Activated CD4-positive, CD25-positive, alpha-beta regulatory T cell treated with anti-CD3 and anti-CD28 coated beads, Interleukin-2, amount 50 U/mL, for 16 hours (primary cell): ENCODE measurements at regions not wholly inside any gene's neighbourhood (a gene's known extent, or its start where the extent isn't known, plus 50 kb on each side); places are given as distances from the start of the nearest gene placed in this dataset.
A peak's percentile ranks its signal among the peaks of the same experiment; 100 is the strongest.

Source experiments
- DNase-seq: peaks from one replicate; pipeline ENCODE4 v3.0.0-alpha.2; 2020; ENCODE audit warnings: low read depth, low spot score

DNA sequence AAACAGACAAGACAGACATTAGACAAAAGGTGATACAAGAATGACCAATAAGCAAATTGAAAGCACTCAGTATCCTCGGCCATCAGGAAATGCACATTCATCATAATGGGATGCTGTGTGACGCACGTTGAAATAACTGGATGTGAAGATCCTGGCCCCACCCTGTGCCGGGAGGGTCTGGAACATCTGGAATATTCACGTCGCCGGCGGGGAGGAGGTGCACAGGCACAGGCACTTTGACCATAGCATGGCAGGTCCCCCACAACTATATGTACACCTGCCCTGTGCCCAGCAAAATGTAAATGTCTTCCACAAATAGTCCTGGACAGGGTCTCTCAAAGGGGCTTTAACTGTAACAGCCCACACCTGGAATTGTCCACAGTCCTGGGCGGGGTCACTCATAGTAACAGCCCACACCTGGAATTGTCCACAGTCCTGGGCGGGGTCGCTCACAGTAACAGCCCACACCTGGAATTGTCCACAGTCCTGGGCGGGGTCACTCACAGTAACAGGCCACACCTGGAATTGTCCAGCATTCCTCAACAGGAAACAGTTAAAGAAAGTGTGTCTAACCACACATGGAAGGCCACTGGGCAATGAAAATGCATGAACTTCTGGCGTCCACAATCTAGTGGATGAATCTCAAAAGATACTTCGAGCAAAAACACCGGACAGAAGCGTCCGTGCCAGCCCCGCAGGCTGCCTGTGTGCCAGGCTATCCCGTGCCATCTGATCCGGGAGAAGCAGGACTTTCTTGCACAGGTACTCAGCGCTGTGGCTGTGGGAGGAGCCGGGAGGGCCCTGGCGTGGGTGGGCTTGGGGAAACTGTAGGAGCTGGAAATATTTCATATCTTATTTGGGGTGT, 113.4 kb downstream of the RTP5 start:
- no peak for DNase-seq

DNA sequence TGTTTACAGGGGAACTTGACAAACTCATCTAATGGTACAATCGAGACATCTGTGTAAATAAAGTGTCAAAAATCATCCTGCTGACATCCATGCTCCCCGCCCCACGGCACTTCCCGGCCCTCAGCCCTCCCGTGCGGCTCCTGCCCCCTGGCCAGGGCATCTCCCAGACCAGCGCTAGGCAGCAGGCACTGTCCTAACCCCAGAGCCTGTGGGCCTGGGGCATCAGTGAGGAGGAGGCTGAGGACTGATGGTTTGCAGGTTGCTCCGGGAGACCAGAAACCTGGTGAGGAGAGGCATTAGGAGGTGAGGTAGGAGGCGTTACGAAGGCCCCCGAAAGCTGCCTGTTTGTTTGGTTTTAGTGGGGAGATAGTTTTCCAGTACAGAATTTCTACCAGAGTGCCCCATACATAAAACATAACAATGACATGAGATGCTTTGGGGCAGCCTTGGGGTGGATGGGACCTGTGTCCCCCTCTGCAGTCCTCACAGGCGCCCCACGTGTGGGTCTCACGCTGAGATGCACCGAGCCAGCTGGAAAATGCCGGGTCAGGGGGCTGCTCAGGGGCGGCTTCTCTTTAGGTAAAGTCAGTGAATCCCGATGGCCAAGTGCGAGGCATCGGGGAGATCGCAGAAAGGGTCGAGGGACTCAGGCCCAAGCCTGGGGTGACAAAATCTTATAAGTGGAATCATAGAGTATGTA, 114.2 kb downstream of the RTP5 start:
- DNase-seq: no peak

DNA sequence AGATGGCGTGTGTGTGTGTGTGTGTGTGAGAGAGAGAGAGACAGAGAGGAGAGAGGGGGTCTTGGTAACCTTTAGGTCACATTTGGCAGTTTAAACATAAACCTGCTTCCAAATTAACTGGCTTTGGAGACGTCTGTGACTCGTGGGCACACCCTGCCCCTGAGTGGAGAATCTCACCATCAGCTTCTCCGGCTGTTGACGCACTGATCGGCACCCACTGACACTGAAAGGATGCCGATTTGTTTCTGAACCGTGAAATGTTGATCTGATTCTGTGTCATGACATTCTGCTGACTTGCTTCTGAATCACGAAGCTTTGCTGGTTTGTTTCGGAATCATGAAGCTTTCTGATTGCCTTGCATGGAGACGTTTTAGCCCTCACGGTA, 114.7 kb downstream of the RTP5 start:
- DNase-seq: no peak

- no peak for DNase-seq
These were observed 115.1 kb downstream of the RTP5 start for GRCh38 chr2:241984658-241985057.

- DNase-seq: peak; percentile 36
These were observed 115.8 kb downstream of the RTP5 start for GRCh38 chr2:241985161-241985985.

- no peak for DNase-seq
These were observed 116.4 kb downstream of the RTP5 start for GRCh38 chr2:241985986-241986329.

- DNase-seq: no peak
These were observed 117.5 kb downstream of the RTP5 start for GRCh38 chr2:241986836-241987641.

GRCh38 chr2:241987726-241988125, 118.2 kb downstream of the RTP5 start:
- no peak for DNase-seq

DNA sequence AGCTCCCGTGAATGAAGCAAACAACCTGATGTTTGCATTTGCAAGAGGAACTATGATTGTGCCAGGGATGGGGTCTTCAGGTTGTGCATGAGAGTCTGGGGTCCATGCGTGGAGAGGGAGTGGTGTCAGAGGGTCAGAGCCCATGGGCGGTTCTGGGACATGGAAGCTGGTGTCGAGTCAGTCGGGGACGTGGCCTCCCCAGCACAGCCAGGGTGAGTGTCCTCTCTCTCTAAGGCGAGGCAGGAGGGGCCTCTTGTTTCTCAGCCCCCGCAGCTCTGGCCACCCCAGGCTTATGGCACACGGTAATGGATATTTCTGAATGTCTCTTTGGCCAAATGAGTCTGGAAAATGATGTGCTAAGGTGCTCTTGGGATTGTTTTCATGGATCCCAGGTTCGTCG, 118.6 kb downstream of the RTP5 start:
- DNase-seq: no peak

DNA sequence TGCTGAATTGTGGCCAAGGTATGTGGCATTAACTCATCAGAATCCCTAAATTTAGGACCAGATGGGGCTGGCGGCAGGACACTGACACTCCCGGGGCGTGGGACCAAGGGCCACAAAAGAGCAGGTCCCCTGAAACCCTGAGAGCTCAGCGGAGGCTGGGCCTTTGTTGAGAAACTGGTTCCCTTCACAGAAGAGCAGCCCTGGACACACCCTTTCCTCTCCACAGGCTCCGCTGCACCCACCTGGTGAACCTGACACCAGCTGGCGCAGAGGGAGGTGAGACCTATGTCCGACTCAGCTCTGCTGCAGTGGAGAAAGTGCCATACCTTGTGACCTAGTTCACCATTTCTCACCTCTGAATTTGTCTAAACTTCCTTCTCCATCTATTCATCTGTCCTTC, 119.5 kb downstream of the RTP5 start:
- DNase-seq: no peak

DNA sequence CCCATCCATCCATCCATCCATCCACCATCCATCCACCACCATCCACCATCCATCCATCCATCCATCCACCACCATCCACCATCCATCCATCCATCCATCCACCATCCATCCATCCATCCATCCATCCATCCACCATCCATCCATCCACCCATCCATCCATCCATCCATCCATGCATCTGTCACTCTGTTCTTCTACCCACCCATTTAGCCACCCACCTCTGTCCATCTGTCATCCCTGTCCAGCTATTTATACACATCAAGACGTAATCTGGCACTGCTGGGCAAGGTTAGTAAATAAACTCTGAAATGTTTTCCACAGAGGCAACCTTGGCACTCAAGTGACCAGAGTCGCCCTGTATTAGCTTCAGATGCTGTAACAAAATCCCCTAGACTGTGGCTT, 120.9 kb downstream of the RTP5 start:
- no peak for DNase-seq

DNA sequence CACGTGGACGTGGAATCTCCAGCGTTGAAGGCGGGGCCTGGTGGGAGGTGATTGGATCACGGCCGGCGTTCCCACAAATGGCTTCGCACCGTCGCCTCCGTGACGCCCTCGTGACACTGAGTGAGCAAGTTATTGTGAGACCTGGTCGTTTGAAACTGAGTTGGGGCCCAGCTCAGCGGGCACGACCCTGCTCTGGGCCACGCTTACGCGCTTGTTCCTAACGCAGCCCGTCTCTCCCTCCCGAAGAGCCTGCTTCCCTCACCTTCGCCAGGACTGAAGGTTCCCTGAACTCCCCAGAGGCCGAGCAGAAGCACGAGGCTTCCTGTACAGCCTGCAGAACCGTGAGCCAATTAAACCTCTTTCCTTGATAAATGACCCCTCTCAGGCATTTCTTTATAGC, 121.8 kb downstream of the RTP5 start:
- no peak for DNase-seq

DNA sequence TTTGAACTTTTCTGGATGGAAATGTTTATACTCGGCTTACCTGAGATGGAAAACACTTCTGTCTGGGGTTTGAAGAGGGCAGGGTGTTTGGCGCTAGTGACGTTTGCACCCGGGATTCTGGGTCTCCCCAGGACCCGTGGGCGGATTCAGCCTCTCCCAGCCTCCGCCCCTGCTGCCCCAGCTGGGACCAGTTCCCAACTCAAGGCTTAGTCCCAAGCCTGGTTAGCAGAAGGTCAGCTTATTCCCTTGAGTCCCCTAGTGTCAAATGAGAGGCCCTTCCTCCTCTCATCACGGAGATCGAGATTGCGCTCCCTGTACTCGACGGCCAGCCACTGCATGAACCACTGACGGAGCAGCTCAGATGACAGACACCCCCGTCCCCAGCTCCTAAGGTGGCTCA, 123.2 kb downstream of the RTP5 start:
- no peak for DNase-seq

- DNase-seq: no peak
These were observed 124.0 kb downstream of the RTP5 start for GRCh38 chr2:241993386-241994005.

GRCh38 chr2:241994086-241994485, 124.6 kb downstream of the RTP5 start:
- no peak for DNase-seq

DNA sequence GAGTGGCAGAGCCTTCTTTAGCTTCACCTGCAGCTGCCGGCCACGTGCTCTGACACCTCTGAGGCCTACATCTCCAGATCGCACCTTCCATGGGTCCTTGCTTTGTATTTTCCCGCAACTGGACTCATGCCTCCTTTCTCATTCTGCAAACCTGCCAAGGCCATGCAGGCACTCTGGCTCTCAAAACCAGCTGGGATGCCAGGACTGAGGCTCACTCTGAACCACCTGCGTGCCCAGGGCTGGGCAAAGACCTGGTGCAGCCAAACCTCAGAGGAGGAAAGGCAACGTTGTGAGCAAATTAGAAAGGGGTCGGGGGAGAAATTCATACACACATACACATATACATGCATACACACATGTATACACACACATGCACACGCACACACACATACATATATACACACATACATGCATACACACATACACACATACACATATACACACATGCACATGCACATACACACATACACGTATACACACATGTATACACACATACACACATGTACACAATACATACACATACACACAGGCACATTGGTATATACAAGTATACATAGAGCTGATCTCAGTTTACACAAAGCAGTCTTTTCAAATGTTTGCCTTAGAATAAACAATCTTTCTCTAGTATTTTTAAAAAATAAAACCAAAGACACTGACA, 125.2 kb downstream of the RTP5 start:
- DNase-seq: no peak

GRCh38 chr2:241996100-241996499, 126.6 kb downstream of the RTP5 start:
- no peak for DNase-seq

GRCh38 chr2:241997017-241997416, 127.5 kb downstream of the RTP5 start:
- no peak for DNase-seq

DNA sequence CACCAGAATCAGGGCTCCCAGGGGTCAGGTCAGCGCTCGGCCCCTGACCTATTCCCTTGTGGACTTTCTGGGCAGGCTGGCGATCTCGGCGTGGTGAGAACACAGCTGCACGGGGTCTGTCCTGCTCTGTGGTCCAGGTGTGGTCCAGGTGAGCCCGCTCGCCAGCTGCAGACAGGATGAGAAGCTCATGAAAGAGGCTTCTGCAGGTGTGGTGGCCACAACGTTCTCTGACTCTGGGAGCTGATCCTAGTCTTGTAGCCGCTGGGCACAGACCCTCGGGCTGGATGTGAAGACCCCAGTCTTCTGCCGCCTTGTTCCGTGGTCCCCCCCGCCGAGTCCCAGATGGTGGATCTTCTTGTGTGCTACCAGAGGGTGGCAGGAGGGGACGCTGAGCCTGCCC, 129.7 kb downstream of the RTP5 start:
- no peak for DNase-seq

- DNase-seq: no peak
These were observed 132.3 kb downstream of the RTP5 start for GRCh38 chr2:242001853-242002252.

DNA sequence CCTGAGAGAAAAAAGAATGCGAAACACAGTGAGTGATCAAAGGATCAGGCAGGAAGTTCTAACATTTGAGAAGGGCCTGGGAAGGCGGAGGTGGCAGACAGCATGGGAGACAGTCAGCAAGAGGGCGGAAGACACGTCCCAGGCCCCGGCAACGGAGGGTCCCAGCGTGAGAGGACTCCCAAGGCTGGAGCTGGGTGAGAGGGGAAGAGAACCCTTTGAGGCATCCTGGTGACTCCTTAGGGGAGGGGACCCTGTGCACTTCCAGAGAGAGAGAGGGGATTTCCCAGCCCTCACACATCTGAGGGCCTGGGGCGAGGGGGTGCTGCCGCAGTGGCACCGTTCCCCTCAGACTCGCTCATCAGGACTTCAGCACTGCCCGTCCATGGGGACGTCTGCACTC, 133.4 kb downstream of the RTP5 start:
- no peak for DNase-seq
